ENCODE measurements at regions not wholly inside any gene's neighbourhood (a gene's known extent, or its start where the extent isn't known, plus 50 kb on each side); places are given as distances from the start of the nearest gene placed in this dataset.
A peak's percentile ranks its signal among the peaks of the same experiment; 100 is the strongest.
"Not testable (repeated sequence)": the region's sequence is repeated elsewhere in the genome, so short reads cannot be mapped to it uniquely, and the experiment has no call there.

DNA sequence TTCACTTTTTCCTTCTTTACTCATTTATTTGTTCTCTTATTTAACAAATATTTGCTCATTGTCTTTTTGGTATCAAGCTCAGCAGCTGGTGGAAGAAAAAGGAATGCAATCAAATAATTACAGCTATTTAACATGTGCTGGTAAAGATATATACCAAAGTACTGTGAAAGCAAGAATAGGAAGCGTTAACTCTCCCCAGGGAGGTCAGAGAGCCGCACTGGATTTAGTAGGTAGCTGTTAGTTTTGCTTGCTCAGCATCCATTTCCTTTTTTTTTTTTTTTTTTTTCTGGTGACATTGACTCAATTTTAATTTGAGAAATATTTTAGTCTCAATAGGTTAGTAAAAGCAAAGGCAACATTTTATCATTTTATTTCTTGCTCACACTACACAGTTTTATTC, 308.5 kb upstream of the MDFIC2 start:
- in situ Hi-C loops (cut with HindIII; ENCODE audit: low pct_unique_long_range_greater_than_20kb, low sequenced_read_pairs) = no loop called here
- no peak for TF ChIP-seq JUND (IDR thresholded peaks at IDR 0.05; ENCODE audit: low read depth)
- no peak for DNase-seq (ENCODE audit: low read depth in 1 of 2, low spot score in 1 of 2)

DNA sequence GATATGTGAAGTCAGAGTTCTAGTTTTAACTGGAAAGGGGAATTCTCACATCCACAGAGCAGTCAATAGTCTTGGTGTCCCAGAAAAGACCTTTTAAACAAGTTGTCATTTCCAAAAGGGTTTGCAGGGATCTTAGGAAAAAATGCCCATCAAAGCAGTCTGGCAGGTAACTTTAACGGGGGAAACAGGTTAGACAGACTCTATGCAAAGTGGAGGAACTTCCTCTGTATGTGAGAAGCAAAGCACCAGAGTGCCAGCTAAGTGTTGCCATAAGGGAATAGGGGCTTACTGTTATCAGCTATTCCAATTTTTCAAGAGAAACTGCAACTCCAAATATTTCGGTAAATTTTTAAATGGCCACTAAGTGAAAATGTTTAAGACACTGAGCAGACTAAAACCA, 307.9 kb upstream of the MDFIC2 start:
- peak; percentile 7 to 52 for DNase-seq (ENCODE audit: low read depth in 1 of 2, low spot score in 1 of 2)
- no peak for TF ChIP-seq JUND (IDR thresholded peaks at IDR 0.05; ENCODE audit: low read depth)
- in situ Hi-C loops (cut with HindIII; ENCODE audit: low pct_unique_long_range_greater_than_20kb, low sequenced_read_pairs) = no loop called here

- no peak for TF ChIP-seq JUND (IDR thresholded peaks at IDR 0.05; ENCODE audit: low read depth)
- in situ Hi-C loops (cut with HindIII; ENCODE audit: low pct_unique_long_range_greater_than_20kb, low sequenced_read_pairs) = no loop called here
- DNase-seq (ENCODE audit: low read depth in 1 of 2, low spot score in 1 of 2) = no peak
Observed at GRCh38 chr3:70618151-70618550, 305.7 kb upstream of the MDFIC2 start.

GRCh38 chr3:70617349-70617748, 304.9 kb upstream of the MDFIC2 start:
- in situ Hi-C loops (cut with HindIII; ENCODE audit: low pct_unique_long_range_greater_than_20kb, low sequenced_read_pairs); DNase-seq (ENCODE audit: low read depth in 1 of 2, low spot score in 1 of 2): not testable (repeated sequence)

DNA sequence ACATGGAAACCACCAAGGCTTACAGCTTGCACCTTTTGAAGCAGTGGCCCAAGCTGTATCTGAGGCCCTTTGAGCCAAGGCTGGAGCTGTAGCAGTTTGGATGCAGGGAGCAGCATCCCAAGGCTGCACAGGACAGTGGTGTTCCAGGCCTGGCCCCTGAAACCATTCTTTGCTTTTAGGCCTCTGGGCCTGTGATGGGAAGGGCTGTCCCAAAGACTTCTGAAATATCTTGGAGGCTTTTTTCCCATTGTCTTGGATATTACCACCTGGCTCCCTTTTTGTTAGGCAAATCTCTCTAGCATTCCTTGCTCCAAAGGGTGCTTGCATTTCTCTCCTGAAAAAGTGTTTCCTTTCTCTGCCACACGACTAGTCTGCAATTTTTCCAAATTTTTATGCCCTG, 302.8 kb upstream of the MDFIC2 start:
- in situ Hi-C loops (cut with HindIII; ENCODE audit: low pct_unique_long_range_greater_than_20kb, low sequenced_read_pairs) = no loop called here
- DNase-seq (ENCODE audit: low read depth in 1 of 2, low spot score in 1 of 2) = no peak
- TF ChIP-seq JUND (IDR thresholded peaks at IDR 0.05; ENCODE audit: low read depth) = no peak

GRCh38 chr3:70614111-70614510, 301.7 kb upstream of the MDFIC2 start:
- no peak for TF ChIP-seq JUND (IDR thresholded peaks at IDR 0.05; ENCODE audit: low read depth)
- DNase-seq (ENCODE audit: low read depth in 1 of 2, low spot score in 1 of 2) = no peak
- in situ Hi-C loops (cut with HindIII; ENCODE audit: low pct_unique_long_range_greater_than_20kb, low sequenced_read_pairs) = no loop called here

DNA sequence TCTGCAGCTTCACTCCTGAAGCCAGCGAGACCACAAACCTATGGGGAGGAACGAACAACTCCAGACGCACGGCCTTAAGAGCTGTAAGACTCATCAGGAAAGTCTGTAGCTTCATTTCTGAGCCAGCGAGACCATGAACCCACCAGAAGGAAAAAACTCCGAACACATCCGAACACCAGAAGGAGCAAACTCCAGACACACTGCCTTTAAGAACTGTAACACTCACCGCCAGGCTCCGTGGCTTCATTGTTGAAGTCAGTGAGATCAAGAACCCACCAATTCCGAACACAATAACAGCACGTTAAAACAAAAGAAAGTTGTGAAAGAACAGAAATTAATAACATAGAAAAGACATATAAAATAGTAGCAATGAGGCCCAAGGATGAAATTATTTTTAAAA, 300.5 kb upstream of the MDFIC2 start:
- DNase-seq (ENCODE audit: low read depth in 1 of 2, low spot score in 1 of 2) = no peak
- no peak for TF ChIP-seq JUND (IDR thresholded peaks at IDR 0.05; ENCODE audit: low read depth)
- in situ Hi-C loops (cut with HindIII; ENCODE audit: low pct_unique_long_range_greater_than_20kb, low sequenced_read_pairs) = no loop called here

DNA sequence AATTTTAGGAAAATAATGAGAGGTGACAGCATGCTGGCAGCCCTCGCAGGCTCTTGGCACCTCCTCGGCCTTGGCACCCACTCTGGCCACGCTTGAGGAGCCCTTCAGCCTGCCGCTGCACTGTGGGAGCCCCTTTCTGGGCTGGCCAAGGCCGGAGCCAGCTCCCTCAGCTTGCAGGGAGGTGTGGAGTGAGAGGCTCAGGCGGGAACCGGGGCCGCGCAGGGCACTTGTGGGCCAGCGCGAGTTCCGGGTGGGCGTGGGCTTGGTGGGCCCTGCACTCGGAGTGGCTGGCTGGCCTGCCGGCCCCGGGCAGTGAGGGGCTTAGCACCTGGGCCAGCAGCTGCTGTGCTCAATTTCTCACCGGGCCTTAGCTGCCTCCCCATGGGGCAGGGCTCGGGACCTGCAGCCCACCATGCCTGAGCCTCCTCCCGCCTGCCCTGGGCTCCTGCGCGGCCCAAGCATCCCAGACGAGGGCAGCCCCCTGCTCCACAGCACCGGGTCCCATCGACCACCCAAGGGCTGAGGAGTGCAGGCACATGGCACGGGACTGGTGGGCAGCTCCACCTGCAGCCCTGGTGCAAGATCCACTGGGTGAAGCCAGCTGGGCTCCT, 299.3 kb upstream of the MDFIC2 start:
- DNase-seq (ENCODE audit: low read depth in 1 of 2, low spot score in 1 of 2); in situ Hi-C loops (cut with HindIII; ENCODE audit: low pct_unique_long_range_greater_than_20kb, low sequenced_read_pairs): not testable (repeated sequence)

DNA sequence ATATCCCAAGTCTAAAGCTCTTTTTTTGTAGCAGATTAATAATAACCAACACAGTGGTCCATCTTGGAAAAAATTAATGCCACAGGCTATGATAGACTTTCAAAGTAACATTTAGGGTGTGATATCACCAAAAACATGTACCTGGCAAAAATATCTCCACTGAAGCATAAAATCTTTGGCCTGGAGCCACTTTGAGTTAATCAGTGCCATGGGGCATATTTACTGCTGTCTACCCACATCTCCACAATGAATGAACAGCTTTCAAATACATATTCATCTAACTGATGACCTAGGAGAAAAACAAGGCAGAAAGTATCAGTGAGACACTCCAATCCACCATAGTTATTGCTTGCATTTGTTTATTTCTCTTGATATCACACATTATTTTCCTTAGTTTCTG, 296.0 kb upstream of the MDFIC2 start:
- TF ChIP-seq JUND (IDR thresholded peaks at IDR 0.05; ENCODE audit: low read depth) = no peak
- in situ Hi-C loops (cut with HindIII; ENCODE audit: low pct_unique_long_range_greater_than_20kb, low sequenced_read_pairs) = no loop called here
- no peak for DNase-seq (ENCODE audit: low read depth in 1 of 2, low spot score in 1 of 2)

- in situ Hi-C loops (cut with HindIII; ENCODE audit: low pct_unique_long_range_greater_than_20kb, low sequenced_read_pairs) = no loop called here
- TF ChIP-seq JUND (IDR thresholded peaks at IDR 0.05; ENCODE audit: low read depth) = no peak
- no peak for DNase-seq (ENCODE audit: low read depth in 1 of 2, low spot score in 1 of 2)
Observed at GRCh38 chr3:70607469-70607868, 295.0 kb upstream of the MDFIC2 start.

GRCh38 chr3:70606018-70606417, 293.6 kb upstream of the MDFIC2 start:
- DNase-seq (ENCODE audit: low read depth in 1 of 2, low spot score in 1 of 2) = peak in 1 of 2 experiments; percentile 20
- in situ Hi-C loops (cut with HindIII; ENCODE audit: low pct_unique_long_range_greater_than_20kb, low sequenced_read_pairs) = no loop called here
- TF ChIP-seq JUND (IDR thresholded peaks at IDR 0.05; ENCODE audit: low read depth) = no peak

DNA sequence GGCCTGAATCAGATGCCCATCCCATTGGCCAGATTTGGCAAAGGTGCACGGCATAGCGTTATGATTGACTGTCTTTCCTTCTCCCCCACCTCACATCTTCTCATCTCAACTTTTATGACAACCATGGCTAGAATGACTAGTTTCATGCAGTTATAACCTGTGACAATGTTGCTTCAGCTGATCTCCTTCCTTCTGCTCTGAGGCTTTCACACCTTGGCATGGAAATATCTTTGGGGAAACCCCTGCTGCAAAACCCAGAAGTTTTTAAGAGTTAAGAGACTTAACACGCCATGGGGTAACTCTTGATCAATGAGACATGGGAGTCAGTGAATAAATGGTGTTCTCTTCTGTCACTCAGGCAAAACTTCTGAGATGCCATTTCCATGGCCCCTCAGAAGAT, 290.7 kb upstream of the MDFIC2 start:
- DNase-seq (ENCODE audit: low read depth in 1 of 2, low spot score in 1 of 2) = no peak
- in situ Hi-C loops (cut with HindIII; ENCODE audit: low pct_unique_long_range_greater_than_20kb, low sequenced_read_pairs) = no loop called here
- no peak for TF ChIP-seq JUND (IDR thresholded peaks at IDR 0.05; ENCODE audit: low read depth)

- TF ChIP-seq JUND (IDR thresholded peaks at IDR 0.05; ENCODE audit: low read depth) = no peak
- in situ Hi-C loops (cut with HindIII; ENCODE audit: low pct_unique_long_range_greater_than_20kb, low sequenced_read_pairs) = no loop called here
- no peak for DNase-seq (ENCODE audit: low read depth in 1 of 2, low spot score in 1 of 2)
Observed at GRCh38 chr3:70597312-70597711, 284.9 kb upstream of the MDFIC2 start.

GRCh38 chr3:70583682-70584081, 271.2 kb upstream of the MDFIC2 start:
- no peak for TF ChIP-seq JUND (IDR thresholded peaks at IDR 0.05; ENCODE audit: low read depth)
- DNase-seq (ENCODE audit: low read depth in 1 of 2, low spot score in 1 of 2) = peak in 1 of 2 experiments; percentile 4
- in situ Hi-C loops (cut with HindIII; ENCODE audit: low pct_unique_long_range_greater_than_20kb, low sequenced_read_pairs) = no loop called here
